ENCODE measurements at regions not wholly inside any gene's neighbourhood (a gene's known extent, or its start where the extent isn't known, plus 50 kb on each side); places are given as distances from the start of the nearest gene placed in this dataset.

DNA sequence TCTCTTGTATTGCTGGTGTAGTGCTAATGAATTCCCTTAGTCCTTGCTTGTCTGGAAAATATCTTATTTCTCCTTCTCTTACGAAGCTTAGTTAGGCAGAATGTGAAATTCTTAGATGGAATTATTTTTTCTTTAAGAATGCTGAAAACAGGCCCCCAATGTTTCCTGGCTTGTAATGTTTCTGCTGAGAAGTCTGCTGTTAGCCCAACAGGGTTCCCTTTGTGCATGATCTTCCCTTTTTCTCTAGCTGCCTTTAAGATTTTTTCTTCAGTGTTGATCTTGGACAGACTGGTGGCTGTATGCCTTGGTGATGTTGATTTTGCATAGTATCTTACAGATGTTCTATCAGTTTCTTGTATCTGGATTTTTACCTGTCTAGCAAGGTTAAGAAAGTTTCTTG is 191.3 kb upstream of the DMRTA1 start:
- TF ChIP-seq POLR2A (IDR thresholded peaks at IDR 0.05) (no peak), POLR2AphosphoS5 (IDR thresholded peaks at IDR 0.05) (no peak)
- TF ChIP-seq, protein P1, sequence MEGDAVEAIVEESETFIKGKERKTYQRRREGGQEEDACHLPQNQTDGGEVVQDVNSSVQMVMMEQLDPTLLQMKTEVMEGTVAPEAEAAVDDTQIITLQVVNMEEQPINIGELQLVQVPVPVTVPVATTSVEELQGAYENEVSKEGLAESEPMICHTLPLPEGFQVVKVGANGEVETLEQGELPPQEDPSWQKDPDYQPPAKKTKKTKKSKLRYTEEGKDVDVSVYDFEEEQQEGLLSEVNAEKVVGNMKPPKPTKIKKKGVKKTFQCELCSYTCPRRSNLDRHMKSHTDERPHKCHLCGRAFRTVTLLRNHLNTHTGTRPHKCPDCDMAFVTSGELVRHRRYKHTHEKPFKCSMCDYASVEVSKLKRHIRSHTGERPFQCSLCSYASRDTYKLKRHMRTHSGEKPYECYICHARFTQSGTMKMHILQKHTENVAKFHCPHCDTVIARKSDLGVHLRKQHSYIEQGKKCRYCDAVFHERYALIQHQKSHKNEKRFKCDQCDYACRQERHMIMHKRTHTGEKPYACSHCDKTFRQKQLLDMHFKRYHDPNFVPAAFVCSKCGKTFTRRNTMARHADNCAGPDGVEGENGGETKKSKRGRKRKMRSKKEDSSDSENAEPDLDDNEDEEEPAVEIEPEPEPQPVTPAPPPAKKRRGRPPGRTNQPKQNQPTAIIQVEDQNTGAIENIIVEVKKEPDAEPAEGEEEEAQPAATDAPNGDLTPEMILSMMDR (IDR thresholded peaks at IDR 0.05) = no peak

Data from prostate gland (tissue), 2 donors.